ENCODE measurements at regions not wholly inside any gene's neighbourhood (a gene's known extent, or its start where the extent isn't known, plus 50 kb on each side); places are given as distances from the start of the nearest gene placed in this dataset.

DNA sequence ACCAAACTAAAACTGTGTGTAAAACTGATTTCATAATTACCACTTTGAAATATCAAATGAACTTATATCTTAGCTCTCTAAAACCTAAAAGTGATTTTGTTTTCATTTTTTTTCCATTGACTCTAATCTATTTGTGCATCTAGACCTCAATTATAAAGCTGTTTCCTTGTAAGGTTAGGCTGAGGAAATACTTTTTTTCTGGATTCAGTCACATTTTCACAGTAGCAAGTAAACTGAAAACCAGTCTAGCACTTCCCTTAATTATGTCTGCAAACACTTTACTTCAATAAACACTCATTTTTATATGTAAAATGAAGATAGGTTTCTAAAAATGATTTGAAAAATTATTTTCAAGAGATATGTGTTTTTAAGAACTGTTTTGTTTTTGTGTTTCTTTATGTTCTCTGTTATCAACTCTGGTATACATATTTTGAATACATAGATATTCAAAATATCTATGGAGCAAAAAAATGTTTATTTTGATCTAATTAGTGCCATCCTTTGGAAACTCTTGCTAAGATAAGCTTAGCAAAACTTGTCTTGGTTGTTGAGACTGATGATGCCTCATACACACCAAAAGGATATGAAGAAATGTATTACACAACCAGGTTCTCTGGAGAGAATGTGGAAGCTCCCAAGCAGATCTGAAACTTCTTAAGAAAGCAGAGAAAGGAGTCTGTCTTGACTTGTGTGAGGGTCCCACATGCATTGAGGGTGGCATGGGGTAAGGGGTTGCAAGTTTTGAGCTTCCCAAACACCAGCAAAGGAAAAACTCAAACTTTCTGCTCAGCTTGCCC lies 1887.4 kb downstream of the PCDH9 start:
- Histone ChIP-seq H3K27me3 (ENCODE audit: control insufficient read depth, insufficient read depth, low read length) (no peaks in the 10 kb centered on the region), H3K36me3 (ENCODE audit: control insufficient read depth, insufficient read depth, low read length) (no peaks in the 10 kb centered on the region), H3K4me3 (ENCODE audit: low read depth, low read length) (no peak overlapping the region)
- DNase-seq (ENCODE audit: low read depth) (no peak), FAIRE-seq (no peak)
- TF ChIP-seq, protein P1, sequence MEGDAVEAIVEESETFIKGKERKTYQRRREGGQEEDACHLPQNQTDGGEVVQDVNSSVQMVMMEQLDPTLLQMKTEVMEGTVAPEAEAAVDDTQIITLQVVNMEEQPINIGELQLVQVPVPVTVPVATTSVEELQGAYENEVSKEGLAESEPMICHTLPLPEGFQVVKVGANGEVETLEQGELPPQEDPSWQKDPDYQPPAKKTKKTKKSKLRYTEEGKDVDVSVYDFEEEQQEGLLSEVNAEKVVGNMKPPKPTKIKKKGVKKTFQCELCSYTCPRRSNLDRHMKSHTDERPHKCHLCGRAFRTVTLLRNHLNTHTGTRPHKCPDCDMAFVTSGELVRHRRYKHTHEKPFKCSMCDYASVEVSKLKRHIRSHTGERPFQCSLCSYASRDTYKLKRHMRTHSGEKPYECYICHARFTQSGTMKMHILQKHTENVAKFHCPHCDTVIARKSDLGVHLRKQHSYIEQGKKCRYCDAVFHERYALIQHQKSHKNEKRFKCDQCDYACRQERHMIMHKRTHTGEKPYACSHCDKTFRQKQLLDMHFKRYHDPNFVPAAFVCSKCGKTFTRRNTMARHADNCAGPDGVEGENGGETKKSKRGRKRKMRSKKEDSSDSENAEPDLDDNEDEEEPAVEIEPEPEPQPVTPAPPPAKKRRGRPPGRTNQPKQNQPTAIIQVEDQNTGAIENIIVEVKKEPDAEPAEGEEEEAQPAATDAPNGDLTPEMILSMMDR (IDR thresholded peaks at IDR 0.05; ENCODE audit: insufficient read depth, low read length, severe bottlenecking), result no peak

DNA sequence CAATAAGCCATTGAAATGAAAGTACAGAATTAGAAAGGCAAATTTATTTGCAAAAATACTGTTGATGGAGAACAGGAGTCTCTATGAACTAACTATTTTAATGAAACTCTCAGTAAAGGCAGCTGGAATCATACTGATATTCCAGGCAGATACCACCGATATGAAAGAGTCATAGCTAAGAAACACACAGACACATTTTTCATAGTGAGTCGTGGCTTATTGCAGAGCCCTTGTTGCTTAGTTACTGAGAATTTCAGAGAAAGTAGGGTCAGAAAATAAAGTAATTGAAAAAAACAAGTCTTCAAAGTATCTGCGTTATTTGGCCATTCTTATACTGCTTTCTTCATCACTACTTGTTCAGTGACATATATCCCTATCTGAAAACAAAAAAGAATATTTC lies 1890.9 kb downstream of the PCDH9 start:
- Histone ChIP-seq H3K27me3 (ENCODE audit: control insufficient read depth, insufficient read depth, low read length) (no peaks in the 10 kb centered on the region), H3K36me3 (ENCODE audit: control insufficient read depth, insufficient read depth, low read length) (no peaks in the 10 kb centered on the region), H3K4me3 (ENCODE audit: low read depth, low read length) (no peak overlapping the region)
- no peak for DNase-seq (ENCODE audit: low read depth)
- TF ChIP-seq, protein P1 (IDR thresholded peaks at IDR 0.05; ENCODE audit: insufficient read depth, low read length, severe bottlenecking), result no peak
- FAIRE-seq, result no peak

DNA sequence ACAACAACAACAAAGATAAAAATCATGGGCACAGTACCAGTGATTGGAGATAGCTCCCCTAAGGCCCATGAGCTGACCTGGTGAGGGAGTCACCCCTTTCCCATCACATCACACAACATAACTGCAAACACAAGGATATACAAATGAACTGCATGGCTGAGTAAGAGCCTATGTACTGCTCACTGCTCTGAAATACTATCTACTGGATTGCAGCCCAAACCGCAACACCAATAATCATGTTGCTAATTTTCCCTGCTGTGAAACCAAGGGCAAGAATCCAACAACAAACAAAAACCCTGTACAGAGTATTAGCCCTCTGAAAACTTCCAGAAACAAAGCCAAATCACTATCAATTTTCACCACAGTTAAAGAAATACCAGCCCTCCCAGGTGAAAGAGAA lies 1893.2 kb downstream of the PCDH9 start:
- DNase-seq (ENCODE audit: low read depth) (no peak), FAIRE-seq (peak; percentile 66)
- H3K27me3 ChIP-seq (ENCODE audit: control insufficient read depth, insufficient read depth, low read length), result no peaks in the 10 kb centered on the region
- TF ChIP-seq, protein P1 (IDR thresholded peaks at IDR 0.05; ENCODE audit: insufficient read depth, low read length, severe bottlenecking), result no peak
- no peak overlapping the region for H3K4me3 ChIP-seq (ENCODE audit: low read depth, low read length)
- no peaks in the 10 kb centered on the region for H3K36me3 ChIP-seq (ENCODE audit: control insufficient read depth, insufficient read depth, low read length)

DNA sequence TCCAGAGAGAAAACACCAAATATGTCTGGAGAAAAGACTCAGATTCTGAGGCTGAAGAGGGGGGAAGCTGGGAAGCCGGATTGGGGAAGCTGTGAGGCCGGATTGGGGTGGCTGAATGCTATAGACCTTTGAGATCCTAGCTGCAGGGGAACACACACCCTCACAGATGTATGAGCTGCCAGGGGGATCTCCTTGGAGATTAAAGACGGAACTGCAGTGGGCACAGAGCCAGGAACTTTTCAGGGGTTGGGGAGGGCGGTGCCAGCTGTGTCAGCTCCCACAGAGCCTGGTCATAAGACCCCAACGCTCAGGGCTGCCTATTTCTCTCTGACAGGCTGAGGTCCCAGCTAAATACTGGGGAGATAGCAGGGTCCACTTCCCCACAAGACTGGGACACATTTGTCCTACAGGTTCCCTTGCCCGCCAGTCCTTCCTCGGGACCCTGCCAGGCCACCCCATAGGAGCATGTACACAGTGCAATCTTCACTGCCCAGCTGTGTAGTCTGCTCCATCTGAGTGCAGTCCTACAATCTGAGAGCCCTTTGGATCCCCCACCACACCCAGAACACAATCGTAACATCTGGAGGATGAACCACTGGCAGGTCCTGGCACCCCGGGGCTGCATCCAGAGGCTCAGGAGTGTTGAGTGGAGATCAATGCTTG lies 1893.9 kb downstream of the PCDH9 start:
- no peak overlapping the region for H3K4me3 ChIP-seq (ENCODE audit: low read depth, low read length)
- DNase-seq (ENCODE audit: low read depth), result no peak
- FAIRE-seq, result no peak
- H3K27me3 ChIP-seq (ENCODE audit: control insufficient read depth, insufficient read depth, low read length), result no peaks in the 10 kb centered on the region
- no peaks in the 10 kb centered on the region for H3K36me3 ChIP-seq (ENCODE audit: control insufficient read depth, insufficient read depth, low read length)
- TF ChIP-seq, protein P1 (IDR thresholded peaks at IDR 0.05; ENCODE audit: insufficient read depth, low read length, severe bottlenecking), result no peak

DNA sequence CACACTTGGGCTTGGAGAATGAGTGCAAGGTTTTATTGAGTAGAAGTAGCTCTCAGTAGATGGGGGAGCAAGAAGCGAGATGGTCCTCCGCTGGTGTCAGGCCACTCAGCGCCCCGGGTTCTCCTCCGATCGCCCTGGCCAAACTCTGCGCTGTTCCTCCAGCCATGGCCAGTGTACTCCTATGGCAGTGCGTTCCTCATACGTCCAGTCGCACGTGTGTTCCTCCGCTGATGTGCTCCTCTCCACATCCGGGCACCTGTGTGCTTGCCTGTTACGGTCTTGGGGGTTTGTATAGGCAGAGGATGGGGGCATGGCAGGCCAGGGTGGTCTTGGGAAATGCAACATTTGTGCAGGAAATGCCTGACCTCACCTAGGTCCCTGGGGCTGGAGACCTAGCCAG lies 1899.4 kb downstream of the PCDH9 start:
- TF ChIP-seq, protein P1 (IDR thresholded peaks at IDR 0.05; ENCODE audit: insufficient read depth, low read length, severe bottlenecking), result no peak
- DNase-seq (ENCODE audit: low read depth), result no peak
- H3K4me3 ChIP-seq (ENCODE audit: low read depth, low read length), result no peak overlapping the region
- no peaks in the 10 kb centered on the region for H3K27me3 ChIP-seq (ENCODE audit: control insufficient read depth, insufficient read depth, low read length)
- no peaks in the 10 kb centered on the region for H3K36me3 ChIP-seq (ENCODE audit: control insufficient read depth, insufficient read depth, low read length)
- no peak for FAIRE-seq
